HepG2 (cell line): ENCODE measurements at regions not wholly inside any gene's neighbourhood (a gene's known extent, or its start where the extent isn't known, plus 50 kb on each side); places are given as distances from the start of the nearest gene placed in this dataset.

Source experiments
- ATAC-seq: fragments of 200-7000 bp; cut with Tn5 transposase; 3 replicates; pipeline ENCODE4 v1.9.1; 2020; ENCODE audit warnings: mild to moderate bottlenecking, moderate library complexity
- BruUV-seq: library from RNA; stranded (reverse); fragments of 400-500 nt; replicated peaks from 2 replicates; lab custom pipeline; 2021; lab: Mats Ljungman, UMichigan
- CTCF ChIA-PET: fragments of 300-600 bp; formaldehyde crosslinking; extraction: SDS; loops from one replicate; lab custom pipeline; 2021; ENCODE audit warnings: low total read pairs, inconsistent platforms, low intra/inter-chr PET ratio; lab: Yijun Ruan, JAX
- POLR2A ChIA-PET: fragments of 350-600 bp; sonication (Branson Sonifier 250); formaldehyde crosslinking; loops from one replicate; lab custom pipeline; 2020; ENCODE audit warnings: antibody characterized with exemption, inconsistent platforms; lab: Yijun Ruan, JAX
- DNase-seq: peaks from one replicate; pipeline ENCODE4 v3.0.0-alpha.2; 2015; ENCODE audit warnings: low spot score
- FAIRE-seq: peaks from 3 replicates; lab custom pipeline; 2011; peaks lifted over from hg19 to GRCh38; lab: Jason Lieb, UNC
- H2AFZ ChIP-seq: one replicate; pipeline ENCODE4 v1.6.1; 2011; ENCODE audit warnings: low read length, inconsistent platforms
- H3K27ac ChIP-seq: fragments of 300-600 bp; 3 replicates; pipeline ENCODE4 v1.8.0; 2011; ENCODE audit warnings: mixed run types, mild to moderate bottlenecking, mixed read lengths, low read length, inconsistent platforms; ENCODE audit not compliant: insufficient read depth; ENCODE audit errors: extremely low read length
- H3K27me3 ChIP-seq, 2 experiments: fragments of 200-600 bp in 1 of 2; 2 replicates in 1 of 2; 3 replicates in 1 of 2; pipeline versions ENCODE4 v1.6.0 to v1.8.0; 2011; ENCODE audit warnings: low read length in 2 of 2, mild to moderate bottlenecking in 2 of 2, moderate library complexity in 2 of 2, inconsistent platforms in 1 of 2; ENCODE audit not compliant: insufficient read depth in 2 of 2, control insufficient read depth in 1 of 2
- H3K36me3 ChIP-seq, 2 experiments: fragments of 200-600 bp in 1 of 2; replicated peaks in 1 of 2; 2 replicates in 1 of 2; 3 replicates in 1 of 2; pipeline versions ENCODE4 v1.5.1 to v1.8.0; 2011; ENCODE audit warnings: low read length in 2 of 2, inconsistent platforms in 1 of 2; ENCODE audit not compliant: insufficient read depth in 2 of 2, control insufficient read depth in 1 of 2
- H3K4me1 ChIP-seq: 2 replicates; pipeline ENCODE4 v1.5.1; 2012; ENCODE audit warnings: low read length, inconsistent platforms; ENCODE audit not compliant: insufficient read depth
- H3K4me2 ChIP-seq: 2 replicates; pipeline ENCODE4 v1.6.0; 2011; ENCODE audit warnings: low read depth, low read length, inconsistent platforms
- H3K4me3 ChIP-seq, 3 experiments: fragments of 200-600 bp in 1 of 3; sonication (generic), shearing (Covaris generic) in 1 of 3; replicated peaks in 1 of 3; 2 replicates each; pipeline ENCODE4 v1.5.1; 2011 to 2016; ENCODE audit warnings: low read length in 3 of 3, inconsistent platforms in 2 of 3, low read depth in 2 of 3, mild to moderate bottlenecking in 2 of 3, control low read depth in 1 of 3, mixed read lengths in 1 of 3; ENCODE audit not compliant: insufficient read depth in 1 of 3
- H3K79me2 ChIP-seq: one replicate; pipeline ENCODE4 v1.6.1; 2011; ENCODE audit warnings: low read length, inconsistent platforms; ENCODE audit not compliant: insufficient read depth
- H3K9ac ChIP-seq: 2 replicates; pipeline ENCODE4 v1.6.0; 2011; ENCODE audit warnings: mild to moderate bottlenecking, low read depth, low read length, inconsistent platforms; ENCODE audit not compliant: insufficient read depth
- H3K9me3 ChIP-seq: 2 replicates; pipeline ENCODE4 v1.5.1; 2012; ENCODE audit warnings: mild to moderate bottlenecking, low read length
- H4K20me1 ChIP-seq: 2 replicates; pipeline ENCODE4 v1.6.0; 2011; ENCODE audit warnings: inconsistent platforms, mild to moderate bottlenecking, low read length, moderate library complexity; ENCODE audit not compliant: insufficient read depth
- AGO1 ChIP-seq: fragments of 200-400 bp; formaldehyde crosslinking; IDR thresholded peaks from 2 replicates; pipeline ENCODE4 v1.6.1; 2017; ENCODE audit warnings: mild to moderate bottlenecking, low read depth, low read length, moderate library complexity; ENCODE audit not compliant: poor library complexity, severe bottlenecking
- HMGA1 ChIP-seq: sonication (generic); formaldehyde crosslinking; conservative IDR thresholded peaks from 2 replicates; pipeline ENCODE4 v1.4.0; 2020; ENCODE audit warnings: missing genetic modification reagents
- MYNN ChIP-seq: sonication (generic); formaldehyde crosslinking; IDR thresholded peaks from 2 replicates; pipeline ENCODE4 v1.4.0; 2020; ENCODE audit warnings: mild to moderate bottlenecking, low read depth, missing genetic modification reagents
- NR2F2 ChIP-seq: IDR thresholded peaks from 2 replicates; pipeline ENCODE4 v1.6.1; 2012; ENCODE audit warnings: low read depth, inconsistent platforms, borderline replicate concordance
- POLR2AphosphoS5 ChIP-seq: IDR thresholded peaks from 2 replicates; pipeline ENCODE4 v1.6.1; 2012; ENCODE audit warnings: low read depth, low read length
- SYNCRIP ChIP-seq: fragments of 200-400 bp; formaldehyde crosslinking; IDR thresholded peaks from 2 replicates; pipeline ENCODE4 v1.6.1; 2018; ENCODE audit warnings: mild to moderate bottlenecking, low read depth, low read length; ENCODE audit not compliant: insufficient read depth
- U2AF2 ChIP-seq: fragments of 200-400 bp; formaldehyde crosslinking; IDR thresholded peaks from 2 replicates; pipeline ENCODE4 v1.6.1; 2017; ENCODE audit warnings: low read depth, mild to moderate bottlenecking, low read length
- YY1 ChIP-seq: IDR thresholded peaks from 2 replicates; pipeline ENCODE4 v1.6.1; 2011; ENCODE audit warnings: low read length, low read depth, moderate library complexity, mild to moderate bottlenecking; ENCODE audit not compliant: insufficient read depth, insufficient replicate concordance
- ZFP1 ChIP-seq: IDR thresholded peaks from 2 replicates; pipeline ENCODE4 v1.6.1; 2016
- ZNF460 ChIP-seq: sonication (generic); formaldehyde crosslinking; IDR thresholded peaks from 2 replicates; pipeline ENCODE4 v1.5.1; 2020; ENCODE audit warnings: missing genetic modification reagents, mild to moderate bottlenecking, borderline replicate concordance
- ZNF644 ChIP-seq: IDR thresholded peaks from 2 replicates; pipeline ENCODE4 v1.6.1; 2016; ENCODE audit warnings: low read depth
- WGBS: methylation state at CpG from one replicate; pipeline ENCODE4 v1.1.6; 2017; ENCODE audit warnings: low lambda C conversion rate; 5-methylcytosine and 5-hydroxymethylcytosine counted together
- in situ Hi-C: cut with HindIII; loops from 2 replicates; pipeline ENCODE4 v1.10.0; 2017; ENCODE audit warnings: low pct_unique_long_range_greater_than_20kb; ENCODE audit not compliant: extremely low pct_ligation_motif_present
- intact Hi-C: fragments of 100-400 bp; cut with micrococcal nuclease; formaldehyde crosslinking; loops from one replicate; pipeline ENCODE4 v1.10.0; 2022; ENCODE audit not compliant: unreplicated experiment

- Histone ChIP-seq H3K79me2 (no peaks in the 10 kb centered on the region), H3K9me3 (peaks cover 22% of the 10 kb centered on the region), H3K4me1 (no peaks in the 10 kb centered on the region), H3K4me2 (no peak overlapping the region), H3K27me3 (peaks cover 6 to 55% of the 10 kb centered on the region in 2 experiments)
- in situ Hi-C loops: no loop called here
- CTCF ChIA-PET: no interaction called here
- 19% methylated on average over 15 of the region's 16 CpGs for WGBS
- intact Hi-C loops: no loop called here
- DNase-seq: no peak
- TF ChIP-seq SYNCRIP: no peak
- TF ChIP-seq MYNN (CRISPR knock-in tag): no peak
- TF ChIP-seq ZNF644 (CRISPR knock-in tag): no peak
- no peak for TF ChIP-seq NR2F2
- TF ChIP-seq HMGA1 (CRISPR knock-in tag): no peak
- no peak for TF ChIP-seq ZNF460
- no peak for TF ChIP-seq U2AF2
- no peak for TF ChIP-seq YY1
- no peak for TF ChIP-seq ZFP1 (CRISPR knock-in tag)
- TF ChIP-seq, all 625 proteins: peak for 0
- no peak overlapping the region for H3K27ac ChIP-seq
- BruUV-seq: no TSS peak
- ATAC-seq (no peak), FAIRE-seq (no peak)
- no peak overlapping the region for H3K4me3 ChIP-seq
- POLR2A ChIA-PET: no interaction called here
- H3K36me3 ChIP-seq: no peaks in the 10 kb centered on the region
- no peaks in the 10 kb centered on the region for H4K20me1 ChIP-seq
- no peak overlapping the region for H2AFZ ChIP-seq
- no peak overlapping the region for H3K9ac ChIP-seq
These were observed 256.9 kb downstream of the ERMARD start for GRCh38 chr6:170008294-170008785.

- Histone ChIP-seq H3K79me2 (no peaks in the 10 kb centered on the region), H3K4me2 (no peak overlapping the region), H4K20me1 (no peaks in the 10 kb centered on the region), H2AFZ (no peak overlapping the region), H3K9ac (no peak overlapping the region), H3K36me3 (no peaks in the 10 kb centered on the region), H3K9me3 (peaks cover 29% of the 10 kb centered on the region), H3K4me3 (no peak overlapping the region), H3K27ac (no peak overlapping the region), H3K27me3 (peaks cover 6 to 55% of the 10 kb centered on the region in 2 experiments), H3K4me1 (no peaks in the 10 kb centered on the region)
- TF ChIP-seq POLR2AphosphoS5 (no peak), AGO1 (no peak)
- ChIA-PET CTCF (no interaction called here), POLR2A (no interaction called here)
- no TSS peak for BruUV-seq
- DNase-seq (no peak), FAIRE-seq (no peak), ATAC-seq (no peak; the same call in 2 of the 3 replicates)
- 37% methylated on average over 16 of the region's 17 CpGs for WGBS
- in situ Hi-C loops (no loop called here), intact Hi-C loops (no loop called here)
These were observed 256.3 kb downstream of the ERMARD start for GRCh38 chr6:170007468-170008293.
